GM21390 (cell line): ENCODE measurements at regions not wholly inside any gene's neighbourhood (a gene's known extent, or its start where the extent isn't known, plus 50 kb on each side); places are given as distances from the start of the nearest gene placed in this dataset.

Experiments
- ATAC-seq: cut with Tn5 transposase; IDR thresholded peaks from one replicate; pipeline ENCODE4 v1.9.1; 2021; ENCODE audit not compliant: unreplicated experiment

DNA sequence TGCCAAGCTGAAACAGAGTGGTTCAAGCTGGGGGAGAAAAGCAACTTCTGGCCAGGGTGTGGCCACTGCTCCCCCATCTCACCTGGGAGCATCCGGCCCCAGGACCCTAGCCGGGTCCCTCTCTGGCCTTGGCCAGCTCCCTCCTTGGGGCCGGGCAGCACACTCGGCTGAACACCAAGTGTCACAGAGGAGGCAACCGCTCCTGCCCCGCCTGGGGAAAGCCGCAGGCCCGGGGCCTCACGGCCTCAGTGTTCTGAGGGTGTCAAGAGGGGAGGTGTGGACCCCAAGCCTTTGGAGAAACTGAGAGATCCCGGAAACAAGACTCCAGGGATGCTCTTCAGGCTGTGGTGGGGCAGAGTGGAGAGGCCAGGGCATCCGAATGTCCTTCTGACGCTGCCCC lies 88.4 kb downstream of the ENGASE start:
- no peak for ATAC-seq

DNA sequence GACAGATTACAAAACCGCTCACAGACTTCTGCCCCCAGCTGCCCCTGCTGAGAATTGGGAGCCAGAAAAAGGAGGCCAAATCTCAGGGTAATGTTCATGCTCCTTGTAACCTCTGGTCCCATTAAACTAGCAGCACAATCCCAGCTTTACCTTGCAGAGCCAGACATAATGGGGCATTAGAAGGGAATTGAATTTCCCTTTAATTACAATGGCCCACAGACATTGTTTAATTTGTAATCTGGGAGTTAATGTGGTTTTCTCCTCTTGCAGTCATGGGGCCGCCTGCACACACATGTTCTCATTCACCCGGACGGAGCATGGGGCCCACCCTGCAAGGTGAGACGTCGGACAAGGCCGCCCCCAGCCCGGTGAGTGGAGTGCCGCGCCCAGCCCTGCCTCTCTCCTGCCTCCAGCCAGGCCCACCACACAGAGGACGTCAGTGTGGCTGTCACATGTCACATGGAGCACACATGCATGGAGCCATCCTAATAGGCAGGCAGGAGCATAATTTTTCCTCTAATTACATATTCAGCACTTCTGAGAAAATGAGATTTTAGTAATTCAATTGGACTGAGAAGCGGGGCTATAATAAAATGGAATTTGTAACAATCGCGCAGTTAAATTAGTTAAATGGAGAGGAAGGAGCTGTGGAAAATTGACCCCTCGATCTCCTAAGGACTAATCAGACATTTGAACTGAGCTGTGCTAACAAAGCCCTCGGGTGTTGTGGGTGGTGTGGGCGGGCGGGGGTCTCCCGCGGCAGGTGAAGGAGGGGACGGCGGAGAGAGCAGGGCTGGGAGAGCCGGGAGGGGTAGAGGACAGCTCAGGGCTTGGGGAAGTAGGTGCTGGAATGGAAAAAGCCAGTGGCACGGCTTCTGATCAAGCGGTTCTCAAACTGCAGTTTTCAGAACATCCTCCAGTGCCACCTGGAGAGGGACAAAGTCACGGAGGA lies 87.7 kb downstream of the ENGASE start:
- ATAC-seq, result no peak

DNA sequence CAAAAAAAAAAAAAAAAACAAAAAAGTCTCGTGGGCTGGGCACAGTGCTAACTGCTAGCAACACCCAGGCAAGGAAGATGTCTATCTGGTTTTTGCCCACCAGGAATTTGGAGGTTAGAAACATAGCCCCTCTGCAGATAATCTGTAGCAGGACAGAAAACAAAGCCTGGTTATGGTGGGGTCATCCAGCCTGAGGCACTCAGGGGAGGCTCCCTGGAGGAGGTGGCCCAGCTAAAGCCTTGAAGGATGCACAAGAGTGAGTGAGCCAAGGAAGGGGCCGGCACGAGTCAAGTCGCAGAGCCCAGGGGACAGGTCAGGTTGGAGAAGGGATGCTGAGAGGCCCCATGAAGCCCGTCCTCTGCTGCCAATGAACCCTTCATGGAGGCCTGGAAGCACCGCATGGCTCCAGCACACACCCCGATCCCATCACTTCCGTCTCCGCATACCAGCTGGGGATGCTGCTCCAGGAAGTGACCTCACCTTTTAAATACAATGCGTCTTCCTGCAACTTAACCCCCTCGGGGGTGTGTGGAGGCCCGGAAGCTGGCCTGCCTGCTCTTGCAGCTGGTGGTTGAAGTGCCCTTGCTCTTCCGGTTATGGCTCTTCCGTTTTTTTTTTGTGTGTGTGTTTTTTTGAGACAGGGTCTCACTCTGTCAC lies 86.5 kb downstream of the ENGASE start:
- no peak for ATAC-seq

DNA sequence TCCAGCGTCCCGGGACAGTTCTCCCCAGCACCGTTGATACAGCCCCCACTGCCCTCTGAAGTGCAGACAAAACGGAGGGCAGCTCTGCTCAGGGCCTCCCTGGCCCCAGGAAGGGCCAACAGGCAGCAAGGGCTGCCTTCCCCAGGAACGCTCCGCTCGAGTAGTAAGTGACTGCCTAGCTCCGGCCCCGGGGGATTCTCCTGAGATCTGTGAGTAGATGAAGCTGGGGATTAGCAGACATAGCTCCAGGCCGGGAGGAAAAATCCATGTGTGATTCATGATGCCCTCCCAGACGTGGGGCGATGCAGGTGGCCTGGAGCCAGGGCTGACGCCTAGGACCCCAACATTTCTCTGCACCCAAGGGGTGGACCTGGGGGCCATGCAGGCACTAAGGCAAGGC lies 85.3 kb downstream of the ENGASE start:
- ATAC-seq, result no peak

DNA sequence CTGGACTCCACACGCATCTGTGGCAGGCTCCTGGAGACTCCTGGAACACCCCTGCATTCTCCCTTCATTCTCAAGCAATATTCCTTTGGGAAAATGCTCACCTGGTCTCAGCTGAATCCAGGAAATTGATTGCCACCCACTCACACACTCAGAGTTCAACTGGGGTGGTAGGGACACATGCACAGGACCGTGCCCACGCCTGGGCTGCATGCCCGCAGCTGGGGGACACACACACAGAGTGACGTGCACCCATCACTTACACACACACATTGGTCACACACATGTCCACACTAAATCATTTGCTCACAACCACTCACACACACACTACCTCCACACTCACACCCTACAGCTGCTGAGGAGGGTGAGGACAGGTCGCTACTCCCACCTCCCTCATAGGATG lies 84.8 kb downstream of the ENGASE start:
- ATAC-seq, result no peak

DNA sequence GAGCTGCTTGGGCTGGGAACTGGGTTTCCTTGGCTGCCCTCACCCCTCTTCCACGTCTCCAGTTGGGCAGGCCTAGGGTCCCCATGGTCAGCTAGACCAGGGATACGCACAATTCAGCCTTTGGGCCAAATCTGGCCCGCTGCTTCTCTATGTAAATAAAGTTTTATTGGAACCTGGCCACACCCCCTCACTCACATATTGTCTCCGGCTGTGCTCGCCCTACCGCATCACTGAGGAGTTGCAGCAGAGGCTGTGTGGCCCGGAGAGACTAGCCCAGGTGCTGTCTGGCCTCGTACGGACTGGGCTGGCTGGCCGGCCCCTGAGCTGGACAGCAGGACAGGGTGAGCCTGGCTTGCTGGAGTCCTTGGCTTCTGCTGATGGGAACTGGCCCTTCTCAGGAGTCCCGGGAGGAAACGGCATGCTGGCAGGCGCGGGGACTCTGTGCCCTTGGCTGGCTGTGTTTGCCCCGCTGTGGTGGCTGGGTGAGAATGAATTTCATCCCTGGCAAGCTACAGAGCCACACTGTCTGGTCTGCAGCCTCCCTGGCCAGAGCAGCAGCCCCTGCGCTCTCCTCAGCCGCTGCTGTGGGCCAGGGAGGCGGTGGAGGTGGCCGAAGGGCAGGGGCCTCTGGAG lies 82.0 kb downstream of the ENGASE start:
- ATAC-seq, result no peak

DNA sequence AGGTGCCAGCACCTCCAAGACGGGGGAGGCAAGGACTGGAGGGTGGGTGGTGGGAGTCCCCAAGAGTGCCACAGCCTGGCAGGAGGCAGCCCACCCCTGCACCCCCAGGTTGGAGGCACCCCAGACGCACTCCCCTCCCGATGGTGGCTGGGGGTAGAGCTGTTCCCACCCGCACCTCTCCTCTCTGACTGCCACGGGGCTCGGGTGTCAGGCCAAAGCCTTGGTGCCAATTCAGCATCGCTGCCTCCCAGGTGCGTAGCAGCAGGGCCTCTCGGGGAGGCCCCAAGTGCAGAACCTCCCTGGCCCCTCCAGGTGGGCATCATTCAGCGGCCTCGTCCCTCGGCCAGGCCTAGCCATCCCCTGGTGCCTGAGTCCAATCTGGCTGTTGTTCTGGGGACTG lies 81.1 kb downstream of the ENGASE start:
- no peak for ATAC-seq

DNA sequence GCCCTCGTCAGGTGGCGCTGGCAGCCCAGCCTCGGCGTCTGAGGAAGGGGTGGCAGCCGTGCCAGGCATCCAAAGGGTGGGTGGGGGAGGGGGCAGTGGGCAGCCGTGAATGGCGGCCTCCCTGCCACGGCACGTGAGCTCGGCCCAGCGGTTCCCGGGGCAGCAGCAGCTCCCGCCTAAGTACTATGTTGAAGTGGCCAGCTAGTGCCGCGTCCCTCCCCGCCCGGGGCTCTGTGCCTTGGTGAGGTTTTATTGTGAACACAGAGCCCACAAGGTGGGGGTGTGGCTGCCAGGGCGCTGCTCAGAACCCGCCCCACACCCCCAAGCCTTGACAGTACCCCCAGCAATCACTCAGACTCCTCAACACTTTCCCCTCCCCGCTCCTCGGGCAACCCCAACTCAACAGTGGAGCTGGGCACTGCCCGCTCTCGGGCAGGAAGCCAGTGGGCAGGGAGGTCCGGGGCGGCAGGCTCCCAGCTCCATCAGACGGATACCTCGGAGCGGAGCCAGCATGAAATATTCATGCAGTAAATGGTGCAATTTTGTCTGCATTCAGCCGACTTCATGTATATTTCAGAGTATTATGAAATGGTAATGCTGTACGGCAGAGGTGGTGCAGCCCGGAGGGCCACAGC lies 80.4 kb downstream of the ENGASE start:
- no peak for ATAC-seq

DNA sequence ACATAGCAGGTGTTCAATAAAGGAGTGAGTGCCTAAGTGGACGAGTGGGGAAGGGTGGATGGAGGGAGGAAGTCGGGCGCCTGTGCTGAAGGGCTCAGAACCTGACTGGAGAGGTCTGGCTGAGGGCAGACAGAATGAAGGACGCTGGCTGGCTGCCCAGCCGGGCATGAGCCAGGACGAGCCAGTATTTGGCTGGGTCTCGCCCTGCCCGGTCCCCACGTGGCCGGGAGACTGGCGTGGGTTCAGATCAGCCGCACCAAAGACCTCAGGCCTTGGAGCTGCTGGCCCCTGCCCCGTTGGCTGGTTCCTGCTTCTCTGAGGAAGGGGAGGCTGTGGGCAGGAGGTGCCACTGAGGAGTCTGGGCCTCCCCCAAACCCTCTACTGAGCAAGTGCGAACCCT lies 79.8 kb downstream of the ENGASE start:
- ATAC-seq, result no peak

DNA sequence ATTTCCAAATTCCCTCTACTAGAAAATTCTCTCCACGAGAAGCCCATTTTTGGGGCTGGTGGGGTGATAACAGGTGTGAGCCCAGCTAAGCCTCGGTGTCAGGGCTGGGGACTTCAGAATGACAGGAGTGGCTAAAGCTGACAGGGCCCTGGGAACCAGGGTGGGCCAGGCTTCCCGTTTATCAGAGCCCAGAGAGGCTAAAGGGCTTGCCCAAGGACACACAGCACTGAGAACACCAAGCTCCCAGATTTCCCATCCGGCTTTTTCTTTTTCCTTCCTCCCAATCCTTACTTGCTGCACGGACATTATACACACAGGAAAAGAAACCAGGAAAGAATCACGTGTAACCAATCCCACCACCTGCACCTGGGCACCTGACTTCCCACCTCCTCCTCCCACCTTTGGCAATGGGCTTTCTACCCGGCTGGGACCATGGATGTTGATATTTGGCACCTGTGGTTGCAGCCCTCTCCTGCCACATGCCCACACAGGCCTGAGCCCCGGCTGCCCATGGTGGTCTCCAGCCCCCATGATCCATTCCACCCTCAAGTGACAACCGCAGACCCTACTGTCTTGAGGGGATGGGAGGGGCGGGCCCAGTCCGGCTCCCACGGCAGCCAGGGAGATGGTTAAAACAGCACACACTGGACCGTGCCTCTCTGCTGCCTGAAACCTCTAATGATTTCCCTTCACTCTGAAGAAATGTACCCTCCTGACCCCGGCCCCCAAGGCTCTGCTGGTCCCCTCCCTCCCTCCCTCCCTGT lies 78.9 kb downstream of the ENGASE start:
- ATAC-seq, result no peak

DNA sequence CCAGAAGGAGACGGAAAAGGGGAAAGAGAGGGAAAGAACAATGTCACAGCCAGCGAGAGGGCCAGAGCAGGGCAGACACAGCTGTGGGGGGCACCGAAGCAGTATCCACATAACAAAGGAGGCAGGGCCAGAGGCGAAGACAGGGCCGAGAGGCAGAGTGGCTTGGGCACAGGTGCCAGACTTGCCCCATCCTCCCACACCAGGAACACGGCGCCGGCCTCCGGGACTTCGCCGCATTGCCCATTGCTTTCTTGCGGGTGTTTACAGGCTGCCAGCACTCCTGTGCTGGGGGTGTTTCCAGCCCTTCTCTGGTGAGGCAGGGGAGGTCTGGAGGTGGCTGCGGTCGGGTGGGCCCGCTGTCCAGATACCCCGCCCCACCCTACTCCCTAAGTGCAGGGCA lies 78.0 kb downstream of the ENGASE start:
- no peak for ATAC-seq

DNA sequence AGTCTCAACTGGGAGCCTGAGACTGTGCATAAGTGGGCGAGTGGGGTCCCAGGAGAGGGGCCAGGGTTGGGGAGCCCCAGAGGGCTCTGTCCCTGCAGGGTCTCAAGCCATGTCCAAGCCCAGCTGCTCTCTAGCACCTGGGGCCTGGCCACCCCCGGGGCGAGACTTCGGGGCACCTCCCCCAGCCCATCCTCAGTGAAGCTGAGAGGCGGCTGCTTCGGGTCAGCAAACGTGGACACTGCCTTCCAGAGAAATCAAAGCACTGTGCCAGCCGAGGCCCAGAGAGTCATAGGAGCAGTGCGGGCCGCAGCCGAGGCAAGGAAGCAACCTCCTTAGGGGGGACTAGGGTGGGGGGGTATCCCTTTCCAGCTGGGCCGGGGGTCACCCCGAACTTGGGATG lies 77.5 kb downstream of the ENGASE start:
- no peak for ATAC-seq

DNA sequence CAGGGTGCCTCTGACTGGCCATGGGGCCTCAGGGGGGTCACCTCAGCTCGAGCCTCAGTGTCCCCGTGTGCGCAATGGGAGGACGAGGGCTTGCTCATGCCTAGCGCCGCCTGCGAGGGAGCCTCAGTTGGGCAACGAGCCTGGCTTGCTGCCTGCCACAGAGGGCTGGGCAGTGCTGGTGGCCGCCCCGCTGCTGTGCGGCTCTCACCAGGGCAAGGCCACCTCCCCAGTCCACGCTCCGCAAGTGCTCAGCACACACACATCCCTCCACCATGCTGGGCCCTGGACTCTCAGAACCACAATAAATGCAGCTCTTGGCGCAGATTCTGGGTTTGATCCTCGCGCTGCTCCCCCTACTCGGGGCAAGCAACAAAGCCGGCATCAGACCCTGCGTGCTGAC lies 76.2 kb downstream of the ENGASE start:
- ATAC-seq, result no peak

DNA sequence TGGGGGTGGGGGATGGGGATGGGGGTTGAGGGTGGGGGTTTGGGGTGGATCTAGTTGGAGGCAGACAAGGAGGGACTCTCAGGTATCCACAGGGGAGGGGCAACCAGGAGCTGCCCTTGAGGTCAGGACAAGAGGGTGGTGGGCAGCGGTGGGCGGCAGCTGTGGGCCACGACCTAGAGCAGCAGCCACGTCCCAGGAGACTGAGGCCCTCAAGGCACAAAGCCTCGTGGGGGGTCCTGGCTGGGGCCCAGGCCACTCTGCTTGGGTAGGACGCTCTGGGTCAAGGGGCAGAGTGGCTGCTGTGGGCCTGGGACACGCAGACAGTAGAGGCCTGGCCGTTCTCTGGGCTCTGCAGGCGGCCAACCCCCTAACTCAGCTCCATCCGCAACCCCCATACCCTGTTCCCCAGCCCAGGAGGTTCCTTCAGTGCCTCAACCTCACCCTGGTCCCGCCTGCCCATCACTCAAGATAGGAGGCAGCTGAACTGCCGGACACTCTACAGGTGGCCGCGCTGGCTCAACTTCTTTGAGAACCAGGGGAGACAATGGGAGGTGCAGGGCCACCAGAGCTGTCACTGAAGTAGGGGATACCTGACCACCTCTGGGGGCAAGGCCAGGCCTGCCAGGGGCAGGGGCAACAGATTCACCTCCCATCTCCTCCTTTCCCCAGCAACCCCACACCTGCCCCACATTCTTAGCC lies 75.6 kb downstream of the ENGASE start:
- no peak for ATAC-seq

DNA sequence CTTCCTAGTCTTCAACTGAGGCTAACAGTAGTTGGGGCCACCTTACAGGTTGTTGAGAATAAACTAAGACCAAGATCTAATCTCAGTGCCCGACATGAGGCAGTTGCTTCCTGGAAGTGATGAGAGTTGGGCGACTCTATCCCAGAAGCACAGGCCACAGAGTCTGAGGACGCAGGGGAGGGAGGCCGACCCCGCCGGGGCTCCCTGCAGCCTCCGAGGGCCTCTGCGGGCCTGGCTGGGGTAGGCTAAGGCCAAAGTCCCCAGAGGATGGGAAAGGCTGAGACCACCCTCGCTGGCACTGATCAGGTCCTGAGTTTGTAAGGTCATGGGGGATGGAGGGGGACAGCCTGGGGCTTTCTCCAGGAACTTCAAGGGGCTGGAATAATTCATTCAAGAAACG lies 74.0 kb downstream of the ENGASE start:
- ATAC-seq, result no peak

DNA sequence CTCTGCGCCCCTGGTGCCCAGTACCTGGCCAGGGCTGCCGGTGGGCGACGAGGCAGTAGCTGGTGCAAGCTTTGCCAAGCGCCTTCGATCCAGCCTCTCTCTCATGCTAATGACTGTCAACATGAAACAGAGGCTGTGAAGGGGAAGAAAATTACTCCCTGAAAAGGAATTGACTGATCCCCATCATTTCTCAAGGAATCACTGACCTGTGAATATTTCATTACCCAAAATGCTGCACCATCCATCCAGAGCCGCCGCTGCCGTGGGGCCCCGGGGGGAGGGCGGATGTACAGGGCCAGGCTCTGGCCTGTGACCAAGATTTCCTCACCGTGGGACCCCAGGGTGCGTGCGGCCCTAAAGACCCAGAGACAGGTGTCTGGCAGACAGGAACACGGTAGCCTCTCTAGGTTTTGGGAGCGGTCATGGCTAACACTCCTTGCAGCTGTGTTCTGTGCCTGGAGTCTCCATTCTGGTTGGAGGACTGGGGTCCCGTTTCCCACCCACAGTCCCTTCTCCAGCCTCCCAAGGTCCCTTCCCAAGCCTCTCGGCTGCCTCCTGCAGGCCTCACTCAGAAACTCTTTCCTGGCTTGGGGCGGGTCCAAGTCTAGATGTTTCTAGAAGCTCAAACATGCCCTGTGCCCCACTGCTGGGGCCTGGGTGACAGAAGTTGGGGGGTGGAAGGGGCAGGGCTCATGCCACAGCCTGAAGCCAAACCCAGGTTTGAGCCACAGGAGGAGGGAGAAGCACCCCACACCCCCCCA lies 73.3 kb downstream of the ENGASE start:
- ATAC-seq, result no peak

DNA sequence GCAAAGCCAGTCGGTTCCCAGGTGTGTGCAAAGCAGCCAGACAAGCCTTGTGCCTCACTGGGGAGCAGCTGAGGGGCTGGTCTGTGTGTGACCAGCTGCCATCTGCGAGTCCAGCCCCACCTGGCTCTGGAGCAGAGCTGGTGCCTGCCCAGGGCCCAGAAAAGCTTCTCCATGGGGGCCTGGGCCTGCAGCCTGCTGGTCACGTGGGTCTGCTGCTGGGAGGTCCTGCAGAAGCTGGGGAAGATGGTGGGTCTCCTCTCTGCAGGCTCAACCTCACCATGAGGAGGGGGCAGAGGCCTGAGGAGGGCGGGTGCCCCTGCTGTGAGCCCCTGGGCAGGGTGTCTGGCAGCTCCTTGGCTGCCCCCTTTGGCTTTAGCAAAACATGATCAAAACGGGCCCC lies 71.9 kb downstream of the ENGASE start:
- no peak for ATAC-seq

DNA sequence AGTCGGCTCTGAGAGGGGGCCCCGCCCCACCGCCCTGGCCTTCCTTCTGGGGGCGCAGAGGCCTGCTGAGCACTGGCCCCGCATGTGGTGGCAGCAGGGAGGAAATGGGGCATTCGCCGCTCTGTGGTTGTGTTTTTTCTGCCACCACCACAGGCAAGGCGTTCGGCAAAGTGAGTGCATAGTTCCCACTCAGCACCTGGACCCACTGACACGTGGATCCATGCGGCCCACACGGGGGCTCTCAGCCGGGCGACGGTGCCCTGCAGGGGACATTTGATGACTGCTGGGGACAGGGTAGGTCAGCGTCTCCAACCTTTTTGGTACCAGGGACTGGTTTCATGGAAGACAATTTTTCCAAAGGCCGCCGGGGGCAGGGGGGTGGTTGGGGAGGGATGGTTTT lies 70.9 kb downstream of the ENGASE start:
- no peak for ATAC-seq

DNA sequence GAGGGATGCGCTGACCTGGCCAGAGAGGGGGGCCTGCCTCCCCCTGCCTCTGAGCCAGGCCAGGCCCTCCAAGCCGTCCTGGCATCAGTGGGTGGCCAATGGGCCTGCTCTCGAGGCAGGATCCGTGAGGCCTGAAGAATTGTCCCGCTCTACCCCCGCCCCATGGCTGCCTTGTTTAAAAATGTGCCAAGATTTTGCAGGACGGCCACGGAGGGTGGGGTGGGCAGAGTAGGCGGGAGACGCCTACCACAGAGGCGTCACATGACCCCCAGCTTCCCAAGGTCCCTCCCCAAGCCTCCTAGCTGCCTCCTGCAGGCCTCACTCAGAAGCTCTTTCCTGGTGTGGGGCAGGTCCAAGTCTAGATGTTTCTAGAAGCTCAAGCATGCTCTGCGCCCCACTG lies 69.5 kb downstream of the ENGASE start:
- no peak for ATAC-seq

DNA sequence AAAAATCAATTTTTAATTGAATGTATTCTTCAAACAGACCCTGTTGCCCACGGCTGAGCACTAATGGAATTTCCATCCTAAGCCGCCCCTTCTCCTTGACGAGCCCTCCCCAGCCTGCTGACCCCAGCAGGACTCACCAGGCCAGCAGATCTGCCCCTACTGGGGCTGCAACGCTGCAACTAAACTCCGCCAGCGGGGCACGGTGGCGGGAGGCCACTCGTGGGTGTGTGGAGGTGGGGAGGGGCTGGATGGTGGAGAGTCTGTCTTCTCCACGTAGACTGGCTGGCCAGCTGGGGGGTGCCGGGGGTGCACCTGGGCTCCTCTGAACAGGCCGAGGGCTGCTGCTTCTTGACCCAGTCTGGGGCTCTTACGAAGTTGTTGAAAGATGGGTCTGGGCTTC lies 67.8 kb downstream of the ENGASE start:
- no peak for ATAC-seq
